ENCODE measurements at regions not wholly inside any gene's neighbourhood (a gene's known extent, or its start where the extent isn't known, plus 50 kb on each side); places are given as distances from the start of the nearest gene placed in this dataset.

DNA sequence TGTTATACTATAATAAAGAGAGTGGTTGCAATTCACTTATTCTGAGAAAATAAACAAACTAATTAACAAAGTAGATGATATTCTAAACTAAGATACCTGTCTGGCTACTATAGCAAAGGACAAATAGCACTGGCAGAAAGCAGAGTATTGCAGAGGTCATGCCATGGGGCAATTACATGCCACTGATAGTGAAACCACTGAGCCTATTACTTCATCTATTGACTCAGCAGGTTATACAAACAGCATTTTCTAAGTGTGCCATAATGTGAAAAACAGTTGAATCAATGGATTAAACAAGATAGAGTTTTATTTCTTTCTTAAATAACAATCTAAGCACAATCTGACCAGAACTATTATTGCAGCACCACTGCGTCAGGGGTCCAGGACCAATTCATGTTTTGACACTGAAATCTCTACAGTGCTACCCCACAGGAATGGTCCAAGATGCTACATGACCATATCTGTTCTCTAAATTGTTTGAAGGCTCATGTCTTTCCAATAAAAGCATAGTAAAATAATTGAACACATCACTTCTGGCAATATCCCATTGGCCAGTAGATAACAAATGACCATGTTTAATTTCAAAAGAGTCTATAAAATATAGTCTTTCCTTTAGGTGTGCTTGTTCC lies 389.5 kb upstream of the GRID2 start:
- Histone ChIP-seq H3K4me3 (no peak overlapping the region), H3K36me3 (no peaks in the 10 kb centered on the region), H3K27me3 (no peaks in the 10 kb centered on the region), H3K4me1 (no peaks in the 10 kb centered on the region), H3K27ac (no peak overlapping the region), H3K9me3 (replicated peaks) (no peaks in the 10 kb centered on the region)
- DNase-seq: no peak

DNA sequence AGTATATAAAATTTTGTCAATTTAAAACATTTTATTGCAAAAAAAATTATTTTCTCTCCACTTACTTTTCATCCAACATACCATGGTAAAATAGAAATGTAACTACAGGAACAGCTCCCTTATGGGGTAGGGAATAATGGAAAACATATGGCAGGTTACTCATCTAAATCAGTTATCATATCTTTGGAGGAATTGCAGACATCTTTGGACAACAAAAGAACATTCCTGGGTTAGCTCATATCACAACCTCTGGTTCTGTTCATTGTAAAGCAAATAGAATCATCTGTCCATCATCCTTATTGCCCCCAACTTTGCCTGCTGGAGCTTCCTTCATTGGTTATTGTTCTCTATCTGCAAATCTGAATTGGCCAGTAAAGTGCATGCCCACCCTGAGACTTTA lies 387.5 kb upstream of the GRID2 start:
- DNase-seq: no peak
- Histone ChIP-seq H3K4me3 (no peak overlapping the region), H3K27me3 (no peaks in the 10 kb centered on the region), H3K36me3 (no peaks in the 10 kb centered on the region), H3K9me3 (replicated peaks) (no peaks in the 10 kb centered on the region), H3K4me1 (no peaks in the 10 kb centered on the region), H3K27ac (no peak overlapping the region)

DNA sequence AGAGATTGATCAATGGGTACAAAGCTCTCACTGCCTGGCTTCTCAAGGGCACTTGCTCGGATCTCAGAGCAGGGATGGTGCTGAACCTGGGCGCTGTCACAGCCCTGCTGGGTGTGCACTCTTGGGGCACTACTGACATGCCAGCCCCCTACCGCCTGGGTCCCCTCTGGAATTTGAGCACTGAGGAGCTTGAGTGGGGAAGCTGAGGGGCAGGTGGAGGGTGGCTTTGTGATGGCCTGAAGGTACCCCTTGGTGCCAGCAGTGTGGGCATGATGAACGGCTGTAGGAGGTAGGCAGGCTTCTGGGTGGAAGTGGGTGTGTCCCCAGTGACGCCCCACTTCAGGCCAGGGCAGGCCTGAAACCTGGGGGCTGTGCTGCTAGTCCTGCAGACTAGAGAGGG lies 379.1 kb upstream of the GRID2 start:
- no peak overlapping the region for H3K27ac ChIP-seq
- H3K4me1 ChIP-seq: no peaks in the 10 kb centered on the region
- no peaks in the 10 kb centered on the region for H3K9me3 ChIP-seq (replicated peaks)
- no peak for DNase-seq
- no peaks in the 10 kb centered on the region for H3K27me3 ChIP-seq
- H3K4me3 ChIP-seq: no peak overlapping the region
- no peaks in the 10 kb centered on the region for H3K36me3 ChIP-seq

DNA sequence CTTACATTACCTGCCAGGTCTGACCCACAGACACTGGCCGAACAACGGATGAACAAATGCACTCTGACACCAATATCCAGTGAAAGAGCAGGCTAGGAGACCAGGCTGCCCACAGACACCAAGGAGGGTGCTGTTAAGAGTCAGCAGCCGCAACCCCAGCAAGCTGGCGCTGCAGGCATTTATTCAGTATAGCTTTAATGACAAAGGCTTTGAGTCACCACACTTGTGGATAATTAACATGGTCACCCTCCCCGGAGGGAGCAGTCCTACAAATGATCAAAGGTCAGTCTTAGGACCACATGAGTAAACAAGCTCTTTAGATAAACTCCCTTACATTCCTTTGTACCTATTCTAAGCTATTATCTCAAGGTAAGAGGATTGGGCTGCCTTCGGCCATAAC lies 368.5 kb upstream of the GRID2 start:
- no peak for DNase-seq
- no peak overlapping the region for H3K4me3 ChIP-seq
- H3K27ac ChIP-seq: no peak overlapping the region
- H3K36me3 ChIP-seq: no peaks in the 10 kb centered on the region
- H3K4me1 ChIP-seq: no peaks in the 10 kb centered on the region
- no peaks in the 10 kb centered on the region for H3K27me3 ChIP-seq
- H3K9me3 ChIP-seq (replicated peaks): no peaks in the 10 kb centered on the region

DNA sequence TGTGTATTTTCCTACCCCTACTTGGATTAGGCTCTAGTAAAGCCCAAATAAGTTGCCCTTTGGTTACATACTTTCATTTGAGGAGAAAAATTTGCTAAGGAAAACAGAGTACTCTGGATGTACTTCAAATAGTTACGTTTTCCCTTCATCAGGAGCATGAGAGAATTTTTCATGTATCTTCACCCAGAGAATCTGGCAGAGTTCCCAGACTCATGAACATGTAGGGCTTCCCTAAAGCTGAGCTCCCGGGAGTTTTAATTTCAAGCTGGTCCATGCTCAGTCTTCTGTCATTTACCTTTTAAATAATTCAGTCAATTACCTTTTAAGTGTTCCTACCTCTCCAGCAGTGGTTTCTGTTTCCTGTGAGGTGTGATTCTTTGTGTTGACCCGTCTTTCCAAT lies 367.5 kb upstream of the GRID2 start:
- H3K27me3 ChIP-seq: no peaks in the 10 kb centered on the region
- H3K9me3 ChIP-seq (replicated peaks): no peaks in the 10 kb centered on the region
- H3K36me3 ChIP-seq: no peaks in the 10 kb centered on the region
- H3K4me3 ChIP-seq: no peak overlapping the region
- no peaks in the 10 kb centered on the region for H3K4me1 ChIP-seq
- no peak overlapping the region for H3K27ac ChIP-seq
- peak; percentile 21 to 41 for DNase-seq

DNA sequence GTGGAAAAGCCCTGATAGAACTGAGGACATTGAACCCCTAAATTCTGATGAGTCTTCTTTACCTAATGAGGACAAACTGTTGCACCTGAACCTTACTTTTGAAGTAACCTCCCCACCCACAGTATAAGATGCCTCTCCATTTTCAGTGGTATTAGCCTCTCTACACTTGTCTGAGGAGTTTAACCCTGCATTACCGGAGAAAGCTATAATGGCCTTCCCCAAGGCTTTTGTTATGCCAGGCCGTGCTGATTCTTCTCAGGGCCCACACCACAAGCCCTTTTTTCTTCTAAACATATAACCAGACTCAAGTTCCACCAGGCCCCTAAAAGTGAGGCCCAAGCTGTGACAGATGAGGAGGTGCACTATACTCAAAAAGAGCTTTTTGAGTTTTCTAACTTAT lies 345.8 kb upstream of the GRID2 start:
- peak overlapping the region; percentile 11; the same call in 1 of the 2 replicates for H3K27ac ChIP-seq
- no peak for DNase-seq
- no peaks in the 10 kb centered on the region for H3K27me3 ChIP-seq
- peaks cover 5% of the 10 kb centered on the region; the same call in 1 of the 2 replicates for H3K9me3 ChIP-seq (replicated peaks)
- no peak overlapping the region for H3K4me3 ChIP-seq
- peaks cover 15% of the 10 kb centered on the region for H3K4me1 ChIP-seq
- no peaks in the 10 kb centered on the region for H3K36me3 ChIP-seq

DNA sequence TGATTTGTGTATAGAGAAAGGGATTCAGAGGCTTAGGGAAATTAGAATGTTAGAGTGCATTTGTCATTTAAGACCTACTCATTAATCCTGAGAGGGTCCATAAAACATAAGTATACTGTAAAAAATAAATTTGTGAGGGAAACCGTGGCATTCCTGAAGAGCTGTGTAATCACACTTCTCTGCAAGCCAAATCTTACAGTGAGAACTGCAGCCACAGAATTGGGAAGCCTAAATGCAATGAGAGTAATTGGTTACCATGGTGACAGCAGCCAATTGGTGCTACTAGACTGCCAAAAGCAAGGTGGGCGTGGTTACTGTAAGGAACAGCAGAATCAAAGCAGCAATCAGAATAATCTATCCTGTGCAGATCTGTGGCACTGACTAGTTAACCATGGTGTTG lies 345.2 kb upstream of the GRID2 start:
- Histone ChIP-seq H3K27ac (peak overlapping the region; percentile 11; the same call in 1 of the 2 replicates), H3K9me3 (replicated peaks) (peaks cover 5% of the 10 kb centered on the region; the same call in 1 of the 2 replicates), H3K36me3 (no peaks in the 10 kb centered on the region), H3K4me3 (no peak overlapping the region), H3K27me3 (no peaks in the 10 kb centered on the region), H3K4me1 (peaks cover 15% of the 10 kb centered on the region)
- DNase-seq: peak; percentile 60

DNA sequence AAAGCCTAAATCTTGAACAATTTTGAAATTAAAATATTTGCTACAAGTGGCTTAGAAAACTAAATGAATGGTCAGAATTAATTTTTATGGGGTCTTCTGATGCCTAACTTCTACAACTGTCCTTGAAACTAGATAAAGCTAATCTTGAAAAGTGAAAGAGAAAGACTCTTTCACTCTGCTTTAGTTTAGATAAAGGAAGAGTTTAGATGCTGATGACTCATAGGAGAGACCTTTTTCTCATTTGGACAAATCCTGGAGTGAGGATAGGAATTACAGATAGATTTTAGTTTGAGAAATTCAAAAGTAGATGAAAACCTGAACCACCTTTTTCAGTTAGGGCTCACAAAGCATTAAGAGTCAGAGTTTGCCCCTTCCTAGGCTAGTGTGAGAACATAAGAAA lies 342.3 kb upstream of the GRID2 start:
- H3K9me3 ChIP-seq (replicated peaks): no peaks in the 10 kb centered on the region
- peaks cover 12% of the 10 kb centered on the region; the same call in 1 of the 2 replicates for H3K4me1 ChIP-seq
- H3K4me3 ChIP-seq: no peak overlapping the region
- DNase-seq: no peak
- no peak overlapping the region for H3K27ac ChIP-seq
- no peaks in the 10 kb centered on the region for H3K27me3 ChIP-seq
- H3K36me3 ChIP-seq: no peaks in the 10 kb centered on the region

DNA sequence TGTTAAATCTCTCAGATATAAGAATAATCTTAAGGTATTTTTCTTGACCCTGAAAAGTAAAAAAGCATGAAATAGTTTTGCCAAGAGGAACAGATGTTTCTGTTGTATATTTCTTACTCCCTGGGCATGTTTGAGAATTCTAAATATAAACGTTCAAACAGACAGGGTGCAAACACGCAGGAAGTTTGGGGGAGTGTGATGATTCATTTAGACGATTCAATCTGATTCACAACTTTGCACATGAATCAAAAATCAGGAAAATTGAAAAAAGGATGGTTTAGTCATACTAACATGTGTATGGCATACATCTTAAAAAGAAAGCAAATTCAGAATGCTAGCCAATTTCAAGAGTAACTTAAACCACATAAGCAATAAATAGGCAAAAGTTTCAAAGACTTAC lies 340.3 kb upstream of the GRID2 start:
- DNase-seq: no peak
- H3K27ac ChIP-seq: no peak overlapping the region
- no peaks in the 10 kb centered on the region for H3K27me3 ChIP-seq
- peaks cover 7% of the 10 kb centered on the region; the same call in 1 of the 2 replicates for H3K4me1 ChIP-seq
- H3K36me3 ChIP-seq: no peaks in the 10 kb centered on the region
- H3K4me3 ChIP-seq: no peak overlapping the region
- H3K9me3 ChIP-seq (replicated peaks): no peaks in the 10 kb centered on the region

DNA sequence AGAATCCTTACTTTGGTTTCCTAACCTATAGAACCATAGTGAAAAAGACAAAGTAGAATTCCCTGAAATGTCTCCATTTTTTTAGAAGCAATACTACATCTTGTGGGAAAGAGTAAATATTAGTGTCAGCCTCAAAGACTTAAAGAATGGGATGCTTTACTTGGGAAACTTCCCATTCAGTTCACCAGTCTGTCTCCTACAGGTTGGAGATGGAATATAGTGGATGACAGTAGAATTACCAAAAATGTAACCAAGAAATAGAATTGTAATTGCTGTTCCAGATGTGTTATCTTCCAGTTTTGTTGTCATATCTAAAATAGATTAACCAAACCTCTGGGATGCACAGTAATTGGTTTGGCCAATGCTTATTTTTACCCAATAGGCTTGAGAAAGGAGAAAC lies 338.6 kb upstream of the GRID2 start:
- H3K27ac ChIP-seq: no peak overlapping the region
- no peaks in the 10 kb centered on the region; the same call in 1 of the 2 replicates for H3K4me1 ChIP-seq
- DNase-seq: no peak
- H3K27me3 ChIP-seq: no peaks in the 10 kb centered on the region
- no peaks in the 10 kb centered on the region for H3K36me3 ChIP-seq
- H3K4me3 ChIP-seq: no peak overlapping the region
- H3K9me3 ChIP-seq (replicated peaks): no peaks in the 10 kb centered on the region

DNA sequence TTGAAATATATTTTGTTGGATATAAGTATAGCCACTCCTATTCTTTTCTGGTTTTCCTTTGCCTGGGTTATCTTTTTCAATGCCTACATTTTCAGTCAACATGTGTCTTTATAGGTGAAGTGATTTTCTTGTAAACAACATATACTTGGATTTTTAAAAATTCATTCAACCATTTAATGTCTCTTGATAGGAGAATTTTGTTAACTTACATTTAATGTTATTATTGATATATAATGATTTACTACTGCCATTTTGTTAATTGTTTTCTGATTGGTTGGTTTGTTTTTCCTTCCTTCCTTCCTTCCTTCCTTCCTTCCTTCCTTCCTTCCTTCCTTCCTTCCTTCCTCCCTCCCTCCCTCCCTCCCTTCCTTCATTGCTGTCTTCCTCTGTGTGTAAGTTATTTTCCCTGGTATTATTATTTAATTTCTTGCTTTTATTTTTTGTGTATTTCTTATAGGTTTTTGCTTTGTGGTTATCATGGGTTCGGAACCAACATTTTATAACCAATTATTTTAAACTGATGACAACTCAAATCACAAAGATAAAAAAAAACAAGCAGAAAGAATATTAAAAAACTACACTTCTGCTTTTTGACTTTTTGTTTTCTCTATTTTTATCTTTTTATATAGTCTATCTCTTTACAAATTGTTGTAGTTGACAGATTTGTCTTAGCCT lies 330.1 kb upstream of the GRID2 start:
- no peaks in the 10 kb centered on the region for H3K9me3 ChIP-seq (replicated peaks)
- no peaks in the 10 kb centered on the region; the same call in 1 of the 2 replicates for H3K27me3 ChIP-seq

DNA sequence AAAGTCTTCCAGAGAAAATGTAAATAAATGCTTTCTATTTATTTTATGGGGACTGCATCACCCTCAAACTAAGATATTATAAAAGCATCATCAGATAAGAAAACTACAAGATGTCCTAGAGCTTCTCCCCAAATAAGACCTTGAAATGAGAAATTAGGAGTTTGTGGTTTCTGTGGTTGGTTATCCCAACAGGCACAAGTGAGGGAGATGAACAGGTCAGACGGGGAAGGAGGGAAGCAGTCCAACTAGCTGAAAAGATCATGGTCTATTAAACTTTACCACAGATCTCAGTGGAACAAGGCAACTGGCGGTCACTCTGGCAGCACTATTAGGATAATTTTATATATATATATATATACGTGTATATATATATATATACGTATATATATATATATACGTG lies 319.3 kb upstream of the GRID2 start:
- H3K4me1 ChIP-seq: no peaks in the 10 kb centered on the region
- no peak overlapping the region for H3K4me3 ChIP-seq
- DNase-seq: peak in 1 of 2 experiments; percentile 11
- H3K36me3 ChIP-seq: no peaks in the 10 kb centered on the region
- H3K27me3 ChIP-seq: no peaks in the 10 kb centered on the region
- 0 out of 2 replicates have a peak, but pooled peaks cover 2% of the 10 kb centered on the region for H3K9me3 ChIP-seq (replicated peaks)
- no peak overlapping the region for H3K27ac ChIP-seq

More for the DNA sequence above, 330.1 kb upstream of the GRID2 start:
- DNase-seq: no peak
- no peak overlapping the region for H3K27ac ChIP-seq
- no peaks in the 10 kb centered on the region for H3K36me3 ChIP-seq
- no peaks in the 10 kb centered on the region for H3K4me1 ChIP-seq
- H3K4me3 ChIP-seq: no peak overlapping the region

DNA sequence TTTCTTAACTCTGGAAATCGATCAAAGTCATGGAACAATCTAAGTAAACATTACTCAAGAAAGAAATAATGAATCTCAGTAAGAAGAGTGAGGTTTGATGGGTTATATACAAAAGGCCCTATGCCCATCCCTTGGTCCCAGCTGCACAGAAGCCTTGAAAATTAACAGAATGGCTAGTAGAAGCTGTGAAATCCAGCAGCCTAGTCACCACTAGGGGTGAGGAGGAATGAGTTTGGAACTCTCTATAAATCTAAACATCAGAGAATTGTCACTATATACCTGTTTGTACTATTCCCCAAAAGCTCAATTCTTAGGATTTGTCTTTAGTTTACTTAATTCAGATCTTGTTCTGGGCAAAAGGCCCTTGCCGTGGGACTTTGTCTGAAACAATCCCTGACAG lies 313.9 kb upstream of the GRID2 start:
- H3K36me3 ChIP-seq: no peaks in the 10 kb centered on the region
- no peak overlapping the region for H3K4me3 ChIP-seq
- no peaks in the 10 kb centered on the region for H3K4me1 ChIP-seq
- DNase-seq: no peak
- H3K27ac ChIP-seq: no peak overlapping the region
- 0 out of 2 replicates have a peak, but pooled peaks cover 2% of the 10 kb centered on the region for H3K9me3 ChIP-seq (replicated peaks)
- H3K27me3 ChIP-seq: no peaks in the 10 kb centered on the region

DNA sequence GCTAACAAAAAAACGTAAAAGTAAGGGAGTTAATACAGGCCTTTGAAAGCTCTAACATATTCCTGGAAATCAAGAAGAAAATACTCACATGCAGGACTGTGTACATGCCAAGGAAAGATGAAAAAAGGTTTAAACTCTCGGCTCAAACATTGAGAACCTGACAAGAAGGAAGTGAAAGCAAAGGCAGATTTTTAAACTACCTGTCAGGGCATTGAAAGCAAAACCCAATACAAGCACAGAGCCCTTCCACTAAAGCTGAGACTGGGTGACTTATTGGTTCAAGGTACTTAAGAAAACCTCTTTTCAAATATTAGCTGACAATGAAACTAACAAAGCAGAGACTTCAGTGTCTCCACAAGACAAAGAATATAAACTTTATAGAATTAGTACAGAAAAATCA lies 313.0 kb upstream of the GRID2 start:
- H3K4me3 ChIP-seq: no peak overlapping the region
- no peak for DNase-seq
- no peak overlapping the region for H3K27ac ChIP-seq
- no peaks in the 10 kb centered on the region for H3K4me1 ChIP-seq
- H3K27me3 ChIP-seq: no peaks in the 10 kb centered on the region
- H3K36me3 ChIP-seq: no peaks in the 10 kb centered on the region
- H3K9me3 ChIP-seq (replicated peaks): no peaks in the 10 kb centered on the region

DNA sequence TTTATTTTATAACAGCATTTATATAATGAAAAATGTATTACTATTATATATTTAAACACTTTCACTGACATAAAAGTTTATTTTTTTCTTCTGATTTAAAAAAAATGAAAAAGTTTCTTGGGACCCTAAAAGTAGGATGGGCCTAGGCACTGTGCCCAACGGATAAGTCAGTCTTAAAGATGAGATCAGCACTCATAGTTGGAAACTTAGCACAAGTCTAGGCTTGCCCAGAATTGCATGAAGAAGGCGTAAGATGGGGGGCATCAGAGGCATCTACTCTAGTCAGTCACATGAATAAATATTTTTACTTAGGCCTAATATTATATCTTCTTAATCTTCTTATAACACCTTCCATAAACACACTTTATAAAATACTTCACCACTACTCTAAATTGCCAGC lies 306.7 kb upstream of the GRID2 start:
- Histone ChIP-seq H3K27me3 (no peaks in the 10 kb centered on the region), H3K36me3 (no peaks in the 10 kb centered on the region), H3K9me3 (replicated peaks) (0 out of 2 replicates have a peak, but pooled peaks cover 4% of the 10 kb centered on the region), H3K4me1 (no peaks in the 10 kb centered on the region), H3K4me3 (no peak overlapping the region), H3K27ac (no peak overlapping the region)
- DNase-seq: no peak
